ENCODE measurements at regions not wholly inside any gene's neighbourhood (a gene's known extent, or its start where the extent isn't known, plus 50 kb on each side); places are given as distances from the start of the nearest gene placed in this dataset.
"Not testable (repeated sequence)": the region's sequence is repeated elsewhere in the genome, so short reads cannot be mapped to it uniquely, and the experiment has no call there.

- peak; percentile 82 for DNase-seq
- intact Hi-C loops (cut with DNase I) = no loop called here
- ATAC-seq (ENCODE audit: poor library complexity) = peak; percentile 96
Measured at GRCh38 chr5:74538206-74538661, 102.3 kb downstream of the ENC1 start.

GRCh38 chr5:74536658-74537057 is 103.9 kb downstream of the ENC1 start:
- ATAC-seq (ENCODE audit: poor library complexity) = no peak
- intact Hi-C loops (cut with DNase I) = no loop called here
- no peak for DNase-seq

- ATAC-seq (ENCODE audit: poor library complexity) = no peak
- intact Hi-C loops (cut with DNase I) = no loop called here
- no peak for DNase-seq
Measured at GRCh38 chr5:74535926-74536325, 104.6 kb downstream of the ENC1 start.

GRCh38 chr5:74534397-74535129 is 106.0 kb downstream of the ENC1 start:
- DNase-seq (no peak), ATAC-seq (ENCODE audit: poor library complexity) (no peak)
- intact Hi-C loops (cut with DNase I) = no loop called here

GRCh38 chr5:74530326-74531050 is 110.0 kb downstream of the ENC1 start:
- DNase-seq (no peak), ATAC-seq (ENCODE audit: poor library complexity) (no peak)
- intact Hi-C loops (cut with DNase I) = no loop called here

GRCh38 chr5:74529101-74529500 is 111.4 kb downstream of the ENC1 start:
- no peak for DNase-seq
- intact Hi-C loops (cut with DNase I) = no loop called here
- no peak for ATAC-seq (ENCODE audit: poor library complexity)

DNA sequence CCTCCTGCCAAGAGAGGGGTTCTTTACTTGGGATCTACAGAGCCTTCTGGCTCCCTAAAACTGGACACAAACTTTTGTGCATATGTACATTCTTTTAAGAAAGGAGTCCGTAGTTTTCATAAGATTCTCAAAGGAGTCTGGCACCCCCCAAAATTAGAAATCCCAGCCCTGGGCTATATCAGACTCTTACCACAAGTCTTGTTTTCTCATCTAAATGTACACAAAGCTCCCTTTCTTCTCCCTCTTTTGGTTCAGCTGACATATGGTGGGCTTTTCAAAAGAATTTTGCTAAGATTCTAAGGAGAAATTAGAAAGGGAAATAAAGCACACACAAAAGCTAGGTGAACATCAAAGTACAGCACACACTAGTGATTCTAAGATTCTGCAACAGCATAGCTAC is 114.4 kb downstream of the ENC1 start:
- no peak for ATAC-seq (ENCODE audit: poor library complexity)
- intact Hi-C loops (cut with DNase I) = no loop called here
- no peak for DNase-seq

- DNase-seq; ATAC-seq (ENCODE audit: poor library complexity); intact Hi-C loops (cut with DNase I): not testable (repeated sequence)
Measured at GRCh38 chr5:74524767-74525166, 115.8 kb downstream of the ENC1 start.

GRCh38 chr5:74523698-74524097 is 116.8 kb downstream of the ENC1 start:
- intact Hi-C loops (cut with DNase I); ATAC-seq (ENCODE audit: poor library complexity); DNase-seq: not testable (repeated sequence)

DNA sequence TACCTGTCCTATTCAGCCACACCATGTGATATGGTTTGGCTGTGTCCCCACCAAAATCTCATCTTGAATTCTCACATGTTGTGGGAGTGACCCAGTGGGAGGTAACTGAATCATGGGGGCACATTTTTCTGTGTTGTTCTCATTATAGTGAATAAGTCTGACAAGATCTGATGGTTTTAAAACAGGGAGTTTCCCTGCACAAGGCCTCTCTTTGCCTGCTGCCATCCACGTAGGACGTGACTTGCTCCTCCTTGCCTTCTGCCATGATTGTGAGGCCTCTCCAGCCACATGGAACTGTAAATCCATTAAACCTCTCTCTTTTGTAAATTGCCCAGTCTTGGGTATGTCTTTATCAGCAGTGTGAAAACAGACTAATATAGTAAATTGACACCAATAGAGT is 117.7 kb downstream of the ENC1 start:
- intact Hi-C loops (cut with DNase I); ATAC-seq (ENCODE audit: poor library complexity); DNase-seq: not testable (repeated sequence)

DNA sequence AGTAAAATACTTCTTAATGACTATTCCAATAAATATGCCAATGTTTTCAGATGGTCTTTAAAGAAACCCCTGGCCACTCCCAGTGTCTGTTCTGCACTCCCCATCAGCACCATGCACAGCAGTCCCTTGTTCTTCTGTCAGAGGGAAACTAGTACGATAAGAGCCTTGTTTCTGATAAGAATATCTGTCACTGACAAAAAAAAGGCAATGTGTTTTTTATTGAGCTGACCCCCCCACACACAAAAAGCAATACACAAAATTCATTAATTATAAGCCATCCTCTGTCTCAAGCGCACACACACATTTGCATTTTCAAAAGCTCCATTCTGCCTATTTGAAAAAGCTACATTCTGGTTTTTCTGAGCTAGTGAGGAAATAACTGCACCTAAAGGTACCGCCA is 119.1 kb downstream of the ENC1 start:
- ATAC-seq (ENCODE audit: poor library complexity) (no peak), DNase-seq (no peak)
- intact Hi-C loops (cut with DNase I) = no loop called here

DNA sequence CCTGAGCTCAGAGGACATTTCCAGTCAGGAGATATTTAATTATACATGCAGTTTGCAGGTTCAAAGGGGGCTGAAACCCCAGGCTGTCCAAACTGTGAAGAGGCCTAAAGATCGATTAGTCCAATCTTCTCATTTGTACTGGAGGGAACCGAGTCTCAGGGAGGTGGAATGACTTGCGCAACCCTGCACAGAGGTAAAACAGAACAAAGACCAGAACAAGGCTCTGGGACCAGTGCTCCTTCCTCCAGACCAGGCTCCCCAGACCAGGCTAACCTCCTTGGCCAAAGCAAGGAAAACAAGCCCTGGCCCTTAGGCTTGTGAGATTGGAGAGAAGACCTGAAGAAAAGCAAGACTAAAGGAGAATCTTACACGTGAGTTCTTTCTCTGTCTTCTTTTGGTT is 120.8 kb downstream of the ENC1 start:
- no peak for ATAC-seq (ENCODE audit: poor library complexity)
- intact Hi-C loops (cut with DNase I) = no loop called here
- no peak for DNase-seq

DNA sequence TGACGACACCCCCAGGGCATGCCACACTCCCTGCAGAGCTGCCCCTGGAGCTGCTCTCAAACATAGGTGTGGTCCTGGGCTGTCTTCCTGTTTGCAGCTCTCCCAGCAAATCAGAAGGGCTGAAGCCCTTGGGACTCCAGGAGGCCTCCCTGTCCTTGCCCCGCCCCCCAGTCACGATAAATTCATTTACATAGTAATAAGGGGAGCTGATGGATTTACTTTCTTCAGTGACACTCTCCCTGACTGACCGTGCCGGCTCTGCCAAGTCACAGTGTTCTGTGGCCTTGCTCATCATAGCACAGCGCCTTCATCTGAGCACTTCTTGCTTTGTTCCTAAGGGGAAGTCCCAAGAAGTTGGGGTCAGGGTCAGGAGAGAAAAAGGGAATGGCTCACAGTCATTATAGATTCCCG is 121.4 kb downstream of the ENC1 start:
- intact Hi-C loops (cut with DNase I) = no loop called here
- ATAC-seq (ENCODE audit: poor library complexity) (no peak), DNase-seq (no peak)

DNA sequence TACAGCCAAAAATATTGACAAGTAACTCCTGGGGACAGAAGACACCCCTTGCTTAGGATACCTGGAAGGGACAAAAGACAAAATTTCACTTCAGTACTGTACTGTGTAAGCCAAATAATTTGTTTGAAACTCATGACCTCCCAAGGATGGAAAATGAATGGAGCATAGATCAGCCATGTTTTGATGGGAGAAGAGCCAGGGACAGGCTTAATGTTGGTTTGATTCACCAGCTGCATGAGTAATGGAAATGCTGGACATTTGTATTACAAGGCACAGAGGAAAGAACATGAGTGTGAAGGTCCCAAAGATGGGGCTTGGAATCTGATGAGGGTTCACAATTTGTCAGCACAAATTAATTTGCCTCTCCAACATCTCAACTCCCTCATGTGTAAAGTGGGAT is 122.8 kb downstream of the ENC1 start:
- ATAC-seq (ENCODE audit: poor library complexity) (no peak), DNase-seq (no peak)
- intact Hi-C loops (cut with DNase I) = no loop called here

- intact Hi-C loops (cut with DNase I) = no loop called here
- ATAC-seq (ENCODE audit: poor library complexity) (no peak), DNase-seq (no peak)
Measured at GRCh38 chr5:74516211-74516636, 124.3 kb downstream of the ENC1 start.

DNA sequence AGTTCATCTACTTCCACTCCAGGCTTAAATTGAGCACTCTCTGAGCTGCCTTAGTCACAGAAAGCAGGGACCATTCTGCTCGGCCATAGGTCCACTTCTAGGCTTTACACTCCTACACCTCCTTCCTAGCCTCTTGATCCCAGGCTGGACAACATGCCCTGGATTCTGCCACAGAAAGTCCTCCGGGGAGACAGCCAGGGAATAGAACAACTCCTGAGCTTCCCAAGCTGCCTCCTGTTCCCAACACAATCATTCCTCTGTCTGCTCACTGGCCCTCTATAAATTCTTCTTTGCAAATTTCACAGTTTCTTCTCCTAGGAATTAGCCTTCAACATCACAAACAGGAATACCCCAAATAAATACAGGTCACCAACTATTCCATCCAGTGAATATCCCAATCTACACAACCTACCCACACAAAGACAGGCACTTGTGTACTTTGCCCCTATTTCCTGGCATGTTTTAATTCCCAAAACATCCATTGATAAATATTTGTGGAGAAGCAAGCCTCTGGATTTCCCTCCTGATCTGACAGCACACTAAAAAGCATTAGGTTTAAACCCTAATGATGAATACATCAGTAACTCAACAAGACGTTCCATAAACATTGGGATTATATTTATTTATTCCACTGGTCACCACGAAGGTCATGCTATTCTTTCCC is 125.5 kb downstream of the ENC1 start:
- ATAC-seq (ENCODE audit: poor library complexity) = no peak
- intact Hi-C loops (cut with DNase I) = no loop called here
- no peak for DNase-seq

DNA sequence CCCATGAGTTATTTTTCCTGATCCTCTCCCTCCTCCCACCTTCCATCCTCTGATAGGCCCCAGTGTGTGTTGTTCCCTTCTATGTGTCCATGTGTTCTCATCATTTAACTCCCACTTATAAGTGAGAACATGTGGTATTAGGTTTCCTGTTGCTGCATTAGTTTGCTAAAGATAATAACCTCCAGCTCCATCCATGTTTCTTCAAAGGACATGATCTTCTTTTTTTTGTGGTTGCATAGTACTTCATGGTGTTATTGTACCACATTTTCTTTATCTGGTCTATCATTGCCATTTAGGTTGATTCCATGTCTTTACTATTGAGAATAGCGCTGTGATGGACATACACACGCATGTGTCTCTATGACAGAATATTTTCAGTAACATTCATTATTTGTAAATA is 128.8 kb downstream of the ENC1 start:
- DNase-seq; intact Hi-C loops (cut with DNase I); ATAC-seq (ENCODE audit: poor library complexity): not testable (repeated sequence)

DNA sequence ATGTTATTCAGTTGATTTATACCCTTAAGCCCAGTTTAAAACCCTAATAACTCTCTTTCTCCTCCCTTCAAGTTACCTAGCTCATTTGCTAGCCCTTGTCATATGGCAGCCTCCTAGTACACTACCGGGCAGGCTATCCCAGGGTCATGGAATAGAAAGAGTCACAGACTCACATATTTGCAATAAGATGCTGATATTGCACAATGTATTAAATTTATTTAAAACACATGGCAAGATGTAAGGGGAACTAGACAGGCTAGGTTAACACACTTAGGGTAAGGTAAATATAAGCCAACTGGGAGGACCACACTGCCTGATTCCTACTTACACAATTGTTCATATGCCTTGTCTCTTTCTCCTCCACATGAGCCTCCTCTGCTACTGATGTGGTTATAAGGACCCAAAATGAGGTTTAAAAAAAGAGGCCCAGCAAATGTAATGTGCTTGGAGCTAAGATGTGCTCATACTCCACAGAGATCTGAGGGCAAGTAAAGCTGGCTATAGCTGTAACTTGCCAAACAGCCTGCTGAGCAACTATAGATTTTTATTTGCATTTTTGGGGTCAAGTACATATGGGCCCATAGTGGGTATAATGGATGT is 130.0 kb downstream of the ENC1 start:
- DNase-seq (no peak), ATAC-seq (ENCODE audit: poor library complexity) (no peak)
- intact Hi-C loops (cut with DNase I) = no loop called here

DNA sequence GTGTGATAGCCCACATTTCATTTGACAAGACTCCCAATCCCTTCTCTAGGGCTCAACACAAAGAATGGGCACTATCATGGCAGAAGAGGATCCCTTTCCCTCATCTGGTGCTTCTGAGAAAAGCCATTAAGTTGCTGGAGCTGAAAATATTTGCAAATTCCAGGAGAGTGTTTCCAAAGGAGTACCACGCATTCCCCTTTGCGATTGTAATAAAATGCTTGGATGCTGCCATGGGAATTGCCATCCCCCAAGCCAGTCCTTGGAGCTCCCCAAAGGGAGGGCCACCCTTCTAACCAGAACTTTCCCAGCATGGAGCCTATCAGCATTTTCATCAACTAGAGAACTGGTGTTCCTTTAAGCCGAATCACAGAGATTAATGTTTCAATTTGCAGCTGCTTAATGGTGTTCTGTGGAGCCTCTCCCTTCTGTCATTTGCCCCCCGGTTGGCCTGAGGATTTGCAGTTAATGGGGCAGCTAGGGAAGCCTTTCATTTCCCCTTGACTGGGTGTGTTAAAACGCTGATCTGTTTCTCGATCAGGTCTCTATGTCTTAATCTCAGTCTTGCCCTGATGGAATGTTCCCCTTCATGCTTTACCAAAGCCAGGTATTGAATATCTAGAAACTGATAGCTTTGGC is 133.0 kb downstream of the ENC1 start:
- no peak for DNase-seq
- ATAC-seq (ENCODE audit: poor library complexity) = no peak
- intact Hi-C loops (cut with DNase I) = no loop called here
